ENCODE measurements at regions not wholly inside any gene's neighbourhood (a gene's known extent, or its start where the extent isn't known, plus 50 kb on each side); places are given as distances from the start of the nearest gene placed in this dataset.

GRCh38 chr6:138677538-138677937 is 96.0 kb upstream of the CCDC28A start:
- no peak overlapping the region for H2AFZ ChIP-seq (ENCODE audit: low read depth, low read length)
- H3K9me1 ChIP-seq (replicated peaks; ENCODE audit: control insufficient read depth, extremely low read depth, insufficient read depth, low read length), result peaks cover 6% of the 10 kb centered on the region
- H4K20me1 ChIP-seq (replicated peaks; ENCODE audit: control insufficient read depth, extremely low read depth, insufficient read depth, low read length), result no peaks in the 10 kb centered on the region
- BruUV-seq (replicated peaks), result no TSS peak
- H3K4me1 ChIP-seq (ENCODE audit: control insufficient read depth, extremely low read depth, insufficient read depth, low read length), result peaks cover 2% of the 10 kb centered on the region
- no peaks in the 10 kb centered on the region for H3K27me3 ChIP-seq (ENCODE audit: control insufficient read depth in 2 of 2, insufficient read depth in 2 of 2, low read length in 2 of 2)
- no peaks in the 10 kb centered on the region for H3K36me3 ChIP-seq (ENCODE audit: control insufficient read depth in 2 of 2, extremely low read depth in 1 of 2, insufficient read depth in 2 of 2, low read length in 2 of 2)
- H3K4me3 ChIP-seq (replicated peaks in 1 of 3; ENCODE audit: insufficient read depth in 1 of 3, low read depth in 1 of 3, low read length in 3 of 3), result no peak overlapping the region
- TF ChIP-seq EZH2 (IDR thresholded peaks at IDR 0.05; ENCODE audit: borderline replicate concordance, low read depth, low read length, severe bottlenecking) (no peak), CTCF (IDR thresholded peaks at IDR 0.05; ENCODE audit: extremely low read depth in 1 of 2, insufficient read depth in 1 of 2, low read depth in 1 of 2, low read length in 2 of 2) (no peak), MAX (IDR thresholded peaks at IDR 0.05; ENCODE audit: insufficient read depth, insufficient read length) (no peak), GATA2 (IDR thresholded peaks at IDR 0.05; ENCODE audit: insufficient read depth, insufficient read length, low read depth, low read length) (no peak), MYC (IDR thresholded peaks at IDR 0.05; ENCODE audit: low read depth, low read length) (no peak), FOS (IDR thresholded peaks at IDR 0.05; ENCODE audit: borderline replicate concordance, insufficient read depth, low read length) (no peak)
- DNase-seq (ENCODE audit: low read depth, low spot score) (no peak), FAIRE-seq (no peak)
- no peak overlapping the region for H3K27ac ChIP-seq (ENCODE audit: insufficient read depth, low read depth, low read length)
- no peak overlapping the region for H3K9ac ChIP-seq (replicated peaks; ENCODE audit: extremely low read depth, insufficient read depth, low read length)
- POLR2A ChIA-PET, result no interaction called here
- no peaks in the 10 kb centered on the region for H3K9me3 ChIP-seq (replicated peaks; ENCODE audit: control insufficient read depth, insufficient read depth, low read length)
- CTCF ChIA-PET, result interaction anchor here (1.9 to 2.5 kb wide), 2 partner anchors 11 to 15 kb away, joined by 5 to 14 read pairs; no protein-coding TSS in a partner anchor
- peaks cover 90% of the 10 kb centered on the region for H3K79me2 ChIP-seq (ENCODE audit: control insufficient read depth, insufficient read depth, low read length)
- no peak overlapping the region for H3K4me2 ChIP-seq (ENCODE audit: insufficient read depth, low read length)
- dilution Hi-C loops (cut with MboI; ENCODE audit: extremely low pct_ligation_motif_present, low sequenced_read_pairs), result no loop called here
- intact Hi-C loops (cut with micrococcal nuclease), result no loop called here

Data from endothelial cell of umbilical vein (primary cell).